Stimulated activated CD4-positive, alpha-beta T cell treated with anti-CD3 and anti-CD28 coated beads, Interleukin-2, amount 100 ng/mL, for 4 hours (primary cell): ENCODE measurements at regions not wholly inside any gene's neighbourhood (a gene's known extent, or its start where the extent isn't known, plus 50 kb on each side); places are given as distances from the start of the nearest gene placed in this dataset.

Experiments used
- DNase-seq: peaks from one replicate; pipeline ENCODE4 v3.0.0-alpha.2; 2020; ENCODE audit warnings: low read depth

GRCh38 chr20:52921340-52921739 lies 50.8 kb upstream of the TSHZ2 start:
- DNase-seq, result no peak

- DNase-seq, result no peak
Observed at GRCh38 chr20:52918311-52918710, 53.8 kb upstream of the TSHZ2 start.

GRCh38 chr20:52915564-52915963 lies 56.6 kb upstream of the TSHZ2 start:
- DNase-seq, result no peak

- DNase-seq, result no peak
Observed at GRCh38 chr20:52914870-52915269, 57.3 kb upstream of the TSHZ2 start.

GRCh38 chr20:52913650-52914387 lies 58.3 kb upstream of the TSHZ2 start:
- no peak for DNase-seq

GRCh38 chr20:52905241-52905994 lies 66.7 kb upstream of the TSHZ2 start:
- DNase-seq, result no peak

GRCh38 chr20:52904837-52905236 lies 67.3 kb upstream of the TSHZ2 start:
- no peak for DNase-seq

GRCh38 chr20:52899041-52899608 lies 73.0 kb upstream of the TSHZ2 start:
- DNase-seq, result no peak

GRCh38 chr20:52896348-52896747 lies 75.8 kb upstream of the TSHZ2 start:
- no peak for DNase-seq

GRCh38 chr20:52895701-52896100 lies 76.5 kb upstream of the TSHZ2 start:
- no peak for DNase-seq

GRCh38 chr20:52895235-52895634 lies 76.9 kb upstream of the TSHZ2 start:
- no peak for DNase-seq

- no peak for DNase-seq
Observed at GRCh38 chr20:52893498-52893897, 78.7 kb upstream of the TSHZ2 start.

- DNase-seq, result no peak
Observed at GRCh38 chr20:52892023-52892422, 80.1 kb upstream of the TSHZ2 start.

- DNase-seq, result no peak
Observed at GRCh38 chr20:52890130-52890529, 82.0 kb upstream of the TSHZ2 start.

GRCh38 chr20:52889225-52889624 lies 82.9 kb upstream of the TSHZ2 start:
- DNase-seq, result no peak

- DNase-seq, result no peak
Observed at GRCh38 chr20:52888096-52888495, 84.1 kb upstream of the TSHZ2 start.

- DNase-seq, result no peak
Observed at GRCh38 chr20:52880997-52881396, 91.2 kb upstream of the TSHZ2 start.

GRCh38 chr20:52880259-52880658 lies 91.9 kb upstream of the TSHZ2 start:
- DNase-seq, result no peak

GRCh38 chr20:52874241-52874640 lies 97.9 kb upstream of the TSHZ2 start:
- no peak for DNase-seq

GRCh38 chr20:52869698-52870501 lies 102.3 kb upstream of the TSHZ2 start:
- no peak for DNase-seq

GRCh38 chr20:52869276-52869675 lies 102.9 kb upstream of the TSHZ2 start:
- no peak for DNase-seq

- DNase-seq, result no peak
Observed at GRCh38 chr20:52867305-52867704, 104.9 kb upstream of the TSHZ2 start.
